Right atrium auricular region (tissue), 2 donors: ENCODE measurements at regions not wholly inside any gene's neighbourhood (a gene's known extent, or its start where the extent isn't known, plus 50 kb on each side); places are given as distances from the start of the nearest gene placed in this dataset.

Experiments used
- DNase-seq: peaks from one replicate; pipeline ENCODE4 v3.0.0-alpha.2; 2019; ENCODE audit warnings: low spot score
- H3K27ac ChIP-seq, 2 donors: fragments of 200-600 bp; sonication (generic); 1 replicate in 1 of 2; 2 replicates in 1 of 2; pipeline ENCODE4 v1.5.1; 2016 to 2019
- H3K27me3 ChIP-seq, 2 donors: fragments of 200-600 bp; sonication (generic); one replicate each; pipeline versions ENCODE4 v1.5.1 to v1.6.0; 2017 to 2019
- H3K36me3 ChIP-seq: fragments of 200-600 bp; sonication (generic); one replicate; pipeline ENCODE4 v1.5.1; 2016
- H3K4me1 ChIP-seq, 2 donors: fragments of 200-600 bp; sonication (generic); one replicate each; pipeline versions ENCODE4 v1.5.1 to v1.6.0; 2017 to 2019
- H3K4me3 ChIP-seq, 2 donors: fragments of 200-600 bp; sonication (generic); 1 replicate in 1 of 2; 2 replicates in 1 of 2; pipeline ENCODE4 v1.5.1; 2017 to 2019; ENCODE audit warnings: mild to moderate bottlenecking in 1 of 2, moderate library complexity in 1 of 2
- H3K9me3 ChIP-seq, 2 donors: fragments of 200-600 bp; sonication (generic); one replicate each; pipeline ENCODE4 v1.5.1; 2019
- TF ChIP-seq, protein P1 (sequence below), 2 donors: fragments of 200-600 bp; sonication (generic); IDR thresholded peaks; one replicate each; pipeline ENCODE4 v1.5.1; 2019; ENCODE audit warnings: antibody characterized with exemption in 2 of 2

DNA sequence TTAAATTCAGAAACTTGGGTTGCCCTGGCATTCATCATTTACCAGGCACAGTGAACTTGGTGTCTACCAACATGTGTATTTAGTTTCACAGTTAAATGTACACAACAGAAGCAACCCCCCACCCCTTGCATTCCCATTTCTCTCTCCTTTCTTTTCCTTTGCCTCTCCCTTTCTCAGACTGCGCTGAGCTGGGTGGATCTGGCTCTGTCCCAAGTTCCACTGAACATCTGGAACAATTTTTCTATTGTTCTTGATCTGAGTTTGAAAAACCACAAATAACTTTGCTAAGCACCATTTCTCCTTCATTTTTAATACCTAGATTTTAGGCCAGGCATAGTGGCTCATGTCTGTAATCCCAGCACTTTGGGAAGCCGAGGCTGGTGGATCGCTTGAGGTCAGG, 242.2 kb downstream of the ABHD5 start:
- no peaks in the 10 kb centered on the region for H3K9me3 ChIP-seq
- H3K27ac ChIP-seq = no peak overlapping the region
- no peaks in the 10 kb centered on the region for H3K36me3 ChIP-seq
- no peaks in the 10 kb centered on the region for H3K4me1 ChIP-seq
- no peak overlapping the region for H3K4me3 ChIP-seq
- DNase-seq = no peak
- H3K27me3 ChIP-seq = no peaks in the 10 kb centered on the region
- TF ChIP-seq, protein P1, sequence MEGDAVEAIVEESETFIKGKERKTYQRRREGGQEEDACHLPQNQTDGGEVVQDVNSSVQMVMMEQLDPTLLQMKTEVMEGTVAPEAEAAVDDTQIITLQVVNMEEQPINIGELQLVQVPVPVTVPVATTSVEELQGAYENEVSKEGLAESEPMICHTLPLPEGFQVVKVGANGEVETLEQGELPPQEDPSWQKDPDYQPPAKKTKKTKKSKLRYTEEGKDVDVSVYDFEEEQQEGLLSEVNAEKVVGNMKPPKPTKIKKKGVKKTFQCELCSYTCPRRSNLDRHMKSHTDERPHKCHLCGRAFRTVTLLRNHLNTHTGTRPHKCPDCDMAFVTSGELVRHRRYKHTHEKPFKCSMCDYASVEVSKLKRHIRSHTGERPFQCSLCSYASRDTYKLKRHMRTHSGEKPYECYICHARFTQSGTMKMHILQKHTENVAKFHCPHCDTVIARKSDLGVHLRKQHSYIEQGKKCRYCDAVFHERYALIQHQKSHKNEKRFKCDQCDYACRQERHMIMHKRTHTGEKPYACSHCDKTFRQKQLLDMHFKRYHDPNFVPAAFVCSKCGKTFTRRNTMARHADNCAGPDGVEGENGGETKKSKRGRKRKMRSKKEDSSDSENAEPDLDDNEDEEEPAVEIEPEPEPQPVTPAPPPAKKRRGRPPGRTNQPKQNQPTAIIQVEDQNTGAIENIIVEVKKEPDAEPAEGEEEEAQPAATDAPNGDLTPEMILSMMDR (IDR thresholded peaks at IDR 0.05) = no peak

DNA sequence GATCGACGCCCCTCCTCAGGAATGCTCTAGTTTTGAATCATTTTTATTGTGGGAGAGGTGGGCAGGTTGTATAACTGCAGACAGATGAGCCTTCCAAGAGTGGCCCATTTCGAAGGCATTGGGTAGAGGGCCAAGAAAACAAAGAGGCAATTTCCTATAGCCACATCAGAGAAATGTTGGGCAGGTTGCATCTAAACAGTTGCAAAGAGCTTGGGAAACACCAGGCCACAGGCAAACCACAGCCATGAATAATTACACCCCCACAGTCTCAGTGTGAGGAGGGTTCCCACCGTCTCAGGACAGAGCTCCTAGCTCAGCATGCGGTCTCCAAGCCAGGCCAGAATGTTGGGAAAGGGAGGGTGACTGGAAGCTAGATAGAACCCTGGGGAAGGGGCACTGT, 257.3 kb downstream of the ABHD5 start:
- TF ChIP-seq, protein P1 (IDR thresholded peaks at IDR 0.05) = no peak
- peaks cover 0 to 3% of the 10 kb centered on the region in 2 donors for H3K27me3 ChIP-seq
- H3K9me3 ChIP-seq = no peaks in the 10 kb centered on the region
- H3K4me3 ChIP-seq = no peak overlapping the region
- no peaks in the 10 kb centered on the region for H3K4me1 ChIP-seq
- no peak overlapping the region for H3K27ac ChIP-seq
- no peak for DNase-seq
- no peaks in the 10 kb centered on the region for H3K36me3 ChIP-seq

DNA sequence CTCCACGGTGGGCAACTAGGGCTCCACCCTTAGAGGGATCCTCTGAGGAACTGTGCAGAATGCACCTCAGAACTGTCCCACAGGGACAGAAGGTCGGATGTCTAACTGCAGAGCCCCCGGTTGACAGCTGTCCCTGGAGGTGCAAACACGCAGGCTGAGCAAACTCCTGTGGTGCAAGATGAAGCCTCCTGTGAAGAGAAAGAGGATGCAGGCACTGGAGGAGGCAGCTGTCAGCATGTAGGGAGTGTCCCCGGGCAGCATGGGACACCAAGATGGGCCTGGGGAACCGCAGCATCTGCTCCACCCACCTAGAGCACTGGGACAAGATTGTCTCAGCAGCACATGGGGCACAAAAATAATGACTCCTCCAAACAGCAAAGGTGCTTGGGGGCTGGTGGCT, 258.9 kb downstream of the ABHD5 start:
- Histone ChIP-seq H3K9me3 (no peaks in the 10 kb centered on the region), H3K27ac (no peak overlapping the region), H3K36me3 (no peaks in the 10 kb centered on the region), H3K27me3 (peaks cover 0 to 3% of the 10 kb centered on the region in 2 donors), H3K4me3 (no peak overlapping the region), H3K4me1 (peaks cover 0 to 6% of the 10 kb centered on the region in 2 donors)
- DNase-seq = no peak
- TF ChIP-seq, protein P1 (IDR thresholded peaks at IDR 0.05) = no peak

DNA sequence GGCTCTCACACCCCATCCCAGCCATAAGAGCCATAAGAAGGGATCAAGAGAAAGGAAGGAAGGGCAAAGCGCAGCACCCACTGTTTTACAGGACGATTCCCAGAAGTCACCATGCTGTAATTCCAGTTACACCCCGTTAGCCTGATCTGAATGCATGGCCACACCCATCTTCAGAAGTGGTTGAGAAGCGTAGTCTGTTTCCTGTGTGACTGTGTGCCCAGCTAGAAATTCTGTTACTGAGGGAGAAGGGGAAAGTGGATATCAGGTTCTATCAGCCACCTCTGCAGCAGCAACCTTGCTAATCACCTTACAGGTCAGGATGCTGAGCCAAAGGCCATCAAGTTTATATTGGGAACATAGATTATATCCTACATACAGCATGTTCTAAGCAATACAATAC, 260.0 kb downstream of the ABHD5 start:
- H3K4me3 ChIP-seq = no peak overlapping the region
- H3K36me3 ChIP-seq = no peaks in the 10 kb centered on the region
- H3K27me3 ChIP-seq = peaks cover 0 to 3% of the 10 kb centered on the region in 2 donors
- no peaks in the 10 kb centered on the region for H3K9me3 ChIP-seq
- no peak overlapping the region for H3K27ac ChIP-seq
- H3K4me1 ChIP-seq = peaks cover 0 to 6% of the 10 kb centered on the region in 2 donors
- TF ChIP-seq, protein P1 (IDR thresholded peaks at IDR 0.05) = no peak
- no peak for DNase-seq

DNA sequence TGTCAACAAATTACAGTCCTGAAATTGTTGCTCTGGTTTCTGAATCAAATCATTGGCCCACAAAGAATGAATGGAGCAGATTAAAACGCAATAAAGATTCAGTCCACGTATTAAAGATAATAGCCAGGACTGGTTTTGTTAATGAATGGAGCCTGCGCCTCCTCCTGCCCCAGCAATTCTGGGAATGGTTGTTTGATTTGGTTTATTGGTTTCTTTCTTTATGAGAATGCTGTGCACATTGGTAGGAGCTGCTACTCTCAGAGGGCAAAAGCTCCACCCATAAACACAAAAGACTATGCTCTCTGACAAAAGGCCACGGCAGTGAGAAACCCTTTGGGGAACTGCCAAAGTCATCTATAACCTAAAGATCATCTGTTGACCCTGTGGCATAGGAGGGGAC, 261.1 kb downstream of the ABHD5 start:
- Histone ChIP-seq H3K4me1 (peaks cover 0 to 6% of the 10 kb centered on the region in 2 donors), H3K27me3 (peaks cover 0 to 3% of the 10 kb centered on the region in 2 donors), H3K9me3 (no peaks in the 10 kb centered on the region), H3K36me3 (no peaks in the 10 kb centered on the region), H3K27ac (no peak overlapping the region), H3K4me3 (no peak overlapping the region)
- TF ChIP-seq, protein P1 (IDR thresholded peaks at IDR 0.05) = no peak
- DNase-seq = no peak

DNA sequence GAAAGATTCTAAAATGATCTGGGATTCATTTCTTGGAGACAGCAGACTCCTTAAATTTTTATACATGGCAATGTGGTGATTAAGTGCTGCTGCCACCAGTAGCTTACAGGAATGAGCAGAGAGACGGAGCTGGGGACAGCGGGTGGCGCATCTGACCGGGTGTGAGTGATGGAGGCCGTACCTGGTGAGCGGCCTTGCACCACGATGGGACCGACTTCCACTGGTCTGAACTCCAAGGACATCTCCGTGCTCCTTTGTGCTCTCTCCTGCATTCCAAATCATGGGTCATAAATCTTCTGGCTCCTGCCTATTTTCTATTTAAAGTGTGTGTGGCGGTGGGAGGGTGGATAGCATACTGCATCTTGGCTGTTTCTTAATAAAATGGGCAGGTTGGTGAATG, 262.6 kb downstream of the ABHD5 start:
- Histone ChIP-seq H3K4me3 (no peak overlapping the region), H3K9me3 (no peaks in the 10 kb centered on the region), H3K36me3 (no peaks in the 10 kb centered on the region), H3K4me1 (peaks cover 0 to 6% of the 10 kb centered on the region in 2 donors), H3K27ac (no peak overlapping the region), H3K27me3 (peaks cover 0 to 3% of the 10 kb centered on the region in 2 donors)
- no peak for DNase-seq
- TF ChIP-seq, protein P1 (IDR thresholded peaks at IDR 0.05) = no peak
